RWPE2 (cell line): ENCODE measurements at regions not wholly inside any gene's neighbourhood (a gene's known extent, or its start where the extent isn't known, plus 50 kb on each side); places are given as distances from the start of the nearest gene placed in this dataset.

Experiments
- ATAC-seq: fragments of 200-7000 bp; cut with Tn5 transposase; 3 replicates; pipeline ENCODE4 v1.9.1; 2021; ENCODE audit warnings: low read depth
- DNase-seq: peaks from one replicate; pipeline ENCODE4 v3.0.0-alpha.2; 2020; ENCODE audit warnings: low spot score
- H3K27ac ChIP-seq: fragments of 450-650 bp; 2 replicates; pipeline ENCODE4 v1.5.1; 2017; ENCODE audit warnings: mild to moderate bottlenecking; ENCODE audit not compliant: poor library complexity, severe bottlenecking
- H3K27me3 ChIP-seq: fragments of 250-450 bp; sonication (Bioruptor Pico); 2 replicates; pipeline ENCODE4 v1.5.1; 2021; ENCODE audit warnings: mild to moderate bottlenecking, moderate library complexity; ENCODE audit not compliant: insufficient read depth, poor library complexity, severe bottlenecking
- H3K36me3 ChIP-seq: fragments of 250-450 bp; sonication (Bioruptor Pico); 2 replicates; pipeline ENCODE4 v1.5.1; 2020; ENCODE audit warnings: low read depth, mild to moderate bottlenecking, moderate library complexity
- H3K4me1 ChIP-seq: fragments of 250-450 bp; sonication (Bioruptor Pico); 2 replicates; pipeline ENCODE4 v1.5.1; 2021; ENCODE audit warnings: mild to moderate bottlenecking, moderate library complexity; ENCODE audit not compliant: insufficient read depth, poor library complexity, severe bottlenecking
- H3K4me3 ChIP-seq: fragments of 250-450 bp; sonication (Bioruptor Pico); 2 replicates; pipeline ENCODE4 v1.5.1; 2021; ENCODE audit warnings: mild to moderate bottlenecking, moderate library complexity; ENCODE audit not compliant: severe bottlenecking
- H3K9me3 ChIP-seq: fragments of 250-450 bp; sonication (Bioruptor Pico); 2 replicates; pipeline ENCODE4 v1.5.1; 2021; ENCODE audit warnings: mild to moderate bottlenecking, moderate library complexity; ENCODE audit not compliant: severe bottlenecking
- TF ChIP-seq, protein P1 (sequence below): fragments of 450-650 bp; IDR thresholded peaks from one replicate; pipeline ENCODE4 v1.5.1; 2017; ENCODE audit warnings: mild to moderate bottlenecking, moderate library complexity; ENCODE audit not compliant: poor library complexity, severe bottlenecking

DNA sequence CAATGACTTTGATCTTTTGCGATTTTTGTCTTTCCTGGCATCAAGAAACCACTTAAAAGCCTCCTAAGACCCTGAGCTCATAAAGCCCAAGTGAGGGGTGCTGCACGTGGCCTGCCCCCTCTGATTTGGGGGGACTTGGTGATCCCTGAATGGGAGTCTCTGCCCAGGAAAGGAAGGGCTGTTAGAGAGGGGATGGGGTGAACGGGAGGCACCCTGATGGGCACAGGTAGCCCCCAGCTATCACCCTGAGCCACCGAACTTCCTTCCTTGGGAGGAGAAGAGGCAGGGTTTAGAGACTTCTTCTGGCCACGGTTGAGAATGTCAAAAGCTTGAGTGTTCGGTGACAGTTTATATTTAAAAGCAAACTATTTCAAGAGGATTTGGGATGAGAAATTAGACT, 305.5 kb downstream of the ZNF536 start:
- ATAC-seq (no peak), DNase-seq (no peak)
- Histone ChIP-seq H3K36me3 (no peaks in the 10 kb centered on the region), H3K27ac (no peak overlapping the region), H3K4me3 (no peak overlapping the region), H3K9me3 (no peaks in the 10 kb centered on the region), H3K27me3 (peaks cover 28% of the 10 kb centered on the region), H3K4me1 (no peaks in the 10 kb centered on the region)
- TF ChIP-seq, protein P1, sequence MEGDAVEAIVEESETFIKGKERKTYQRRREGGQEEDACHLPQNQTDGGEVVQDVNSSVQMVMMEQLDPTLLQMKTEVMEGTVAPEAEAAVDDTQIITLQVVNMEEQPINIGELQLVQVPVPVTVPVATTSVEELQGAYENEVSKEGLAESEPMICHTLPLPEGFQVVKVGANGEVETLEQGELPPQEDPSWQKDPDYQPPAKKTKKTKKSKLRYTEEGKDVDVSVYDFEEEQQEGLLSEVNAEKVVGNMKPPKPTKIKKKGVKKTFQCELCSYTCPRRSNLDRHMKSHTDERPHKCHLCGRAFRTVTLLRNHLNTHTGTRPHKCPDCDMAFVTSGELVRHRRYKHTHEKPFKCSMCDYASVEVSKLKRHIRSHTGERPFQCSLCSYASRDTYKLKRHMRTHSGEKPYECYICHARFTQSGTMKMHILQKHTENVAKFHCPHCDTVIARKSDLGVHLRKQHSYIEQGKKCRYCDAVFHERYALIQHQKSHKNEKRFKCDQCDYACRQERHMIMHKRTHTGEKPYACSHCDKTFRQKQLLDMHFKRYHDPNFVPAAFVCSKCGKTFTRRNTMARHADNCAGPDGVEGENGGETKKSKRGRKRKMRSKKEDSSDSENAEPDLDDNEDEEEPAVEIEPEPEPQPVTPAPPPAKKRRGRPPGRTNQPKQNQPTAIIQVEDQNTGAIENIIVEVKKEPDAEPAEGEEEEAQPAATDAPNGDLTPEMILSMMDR = no peak

DNA sequence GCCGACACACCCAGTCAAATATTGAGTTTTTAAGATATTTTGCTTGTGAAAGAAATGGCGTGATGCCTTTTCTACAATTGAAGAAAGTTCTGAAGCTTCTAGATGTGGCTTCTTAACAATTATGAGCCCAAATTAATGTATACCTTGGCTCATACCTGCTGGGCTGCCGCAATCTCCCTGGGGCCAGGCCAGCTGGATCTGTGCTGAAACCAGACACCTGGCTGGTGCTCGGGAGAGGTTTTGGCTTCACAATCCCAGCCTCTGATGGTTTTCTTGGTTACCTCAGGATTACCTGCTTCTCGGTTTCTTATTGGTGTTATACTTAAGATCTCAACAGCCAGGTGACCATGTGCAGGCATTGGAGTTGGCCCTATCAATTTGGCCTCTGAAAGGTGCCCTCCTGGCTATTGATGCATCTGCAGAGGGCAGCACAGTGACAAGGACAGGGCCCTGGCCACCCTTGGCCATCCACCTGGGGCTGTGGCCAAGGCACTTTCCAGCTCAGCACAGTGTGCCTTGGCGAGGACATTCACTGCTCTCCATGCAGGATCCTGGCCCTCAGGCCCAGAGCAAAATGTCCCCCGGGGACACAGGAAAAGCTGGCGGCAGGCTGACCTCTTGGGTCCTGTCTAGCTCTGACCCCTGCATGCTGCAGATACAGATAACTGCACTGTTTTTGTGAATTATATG, 305.0 kb downstream of the ZNF536 start:
- Histone ChIP-seq H3K27ac (no peak overlapping the region), H3K9me3 (no peaks in the 10 kb centered on the region), H3K4me1 (no peaks in the 10 kb centered on the region), H3K36me3 (no peaks in the 10 kb centered on the region), H3K27me3 (peaks cover 25% of the 10 kb centered on the region), H3K4me3 (no peak overlapping the region)
- DNase-seq (no peak), ATAC-seq (no peak)
- TF ChIP-seq, protein P1 = no peak

DNA sequence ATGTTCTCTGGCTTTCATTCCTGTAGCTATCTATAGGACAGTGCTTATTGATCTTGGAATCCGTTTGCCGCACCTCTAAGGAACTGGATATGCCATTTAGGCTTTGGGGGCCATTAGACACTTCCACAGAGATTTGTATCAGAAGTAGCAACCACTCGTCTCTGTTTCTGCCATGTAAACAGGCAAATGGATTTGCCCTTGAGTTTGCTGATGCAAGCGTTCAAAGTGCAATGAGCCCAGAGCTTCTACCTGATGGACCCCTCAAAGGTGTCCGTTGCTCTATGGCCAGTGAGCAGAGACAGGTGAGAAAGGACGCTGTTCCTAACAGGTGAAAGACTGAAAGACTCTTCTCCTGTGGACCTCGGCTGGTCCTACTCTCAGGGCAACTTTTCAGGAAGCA, 302.9 kb downstream of the ZNF536 start:
- Histone ChIP-seq H3K27me3 (peaks cover 25% of the 10 kb centered on the region), H3K36me3 (no peaks in the 10 kb centered on the region), H3K9me3 (no peaks in the 10 kb centered on the region), H3K4me3 (no peak overlapping the region), H3K4me1 (no peaks in the 10 kb centered on the region), H3K27ac (no peak overlapping the region)
- ATAC-seq (no peak), DNase-seq (no peak)
- TF ChIP-seq, protein P1 = no peak

DNA sequence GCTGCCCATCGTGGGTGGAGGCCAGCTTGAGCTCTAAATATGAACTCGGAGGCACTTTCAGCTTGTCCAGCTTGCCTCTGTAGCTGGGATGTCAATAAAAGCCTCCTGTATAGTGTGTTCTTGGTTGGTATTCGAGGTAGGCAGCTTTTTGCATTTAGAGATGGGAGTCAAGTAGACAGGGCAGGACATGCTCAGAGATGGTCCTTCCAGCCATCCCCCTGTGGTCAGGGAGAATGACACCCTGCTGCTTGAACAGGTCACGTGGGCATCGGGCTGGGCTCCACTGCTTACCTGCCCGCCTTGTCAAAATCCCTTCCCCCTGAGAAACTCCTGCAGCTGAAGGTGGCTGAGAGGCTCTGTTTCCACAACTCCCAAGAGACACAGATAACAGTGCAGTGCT, 302.5 kb downstream of the ZNF536 start:
- DNase-seq (no peak), ATAC-seq (no peak)
- peaks cover 24% of the 10 kb centered on the region for H3K27me3 ChIP-seq
- TF ChIP-seq, protein P1 = no peak
- no peaks in the 10 kb centered on the region for H3K36me3 ChIP-seq
- H3K9me3 ChIP-seq = no peaks in the 10 kb centered on the region
- no peak overlapping the region for H3K27ac ChIP-seq
- no peaks in the 10 kb centered on the region for H3K4me1 ChIP-seq
- H3K4me3 ChIP-seq = no peak overlapping the region

DNA sequence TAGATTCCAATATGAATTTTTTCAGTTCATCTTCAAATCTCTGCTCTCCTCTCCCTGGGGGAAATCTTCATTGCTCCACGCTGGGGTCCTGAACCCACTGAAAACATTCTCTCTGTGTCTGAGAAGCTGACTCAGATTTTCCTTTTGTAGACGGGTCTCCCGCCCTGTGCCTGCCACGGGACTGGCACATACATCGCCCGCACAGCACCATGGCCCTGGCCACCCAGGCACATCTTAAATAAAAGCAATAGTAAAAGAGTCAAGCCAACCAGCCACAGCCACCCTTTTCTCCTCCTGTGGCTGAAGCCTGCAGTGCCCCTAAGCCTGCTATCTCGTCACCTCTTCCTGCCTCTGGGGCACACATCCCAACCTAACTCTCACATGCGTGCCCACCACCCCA, 301.2 kb downstream of the ZNF536 start:
- Histone ChIP-seq H3K36me3 (no peaks in the 10 kb centered on the region), H3K27me3 (peaks cover 27% of the 10 kb centered on the region), H3K4me1 (no peaks in the 10 kb centered on the region), H3K27ac (no peak overlapping the region), H3K4me3 (no peak overlapping the region), H3K9me3 (no peaks in the 10 kb centered on the region)
- TF ChIP-seq, protein P1 = no peak
- ATAC-seq (no peak), DNase-seq (no peak)
